ENCODE measurements at regions not wholly inside any gene's neighbourhood (a gene's known extent, or its start where the extent isn't known, plus 50 kb on each side); places are given as distances from the start of the nearest gene placed in this dataset.

DNA sequence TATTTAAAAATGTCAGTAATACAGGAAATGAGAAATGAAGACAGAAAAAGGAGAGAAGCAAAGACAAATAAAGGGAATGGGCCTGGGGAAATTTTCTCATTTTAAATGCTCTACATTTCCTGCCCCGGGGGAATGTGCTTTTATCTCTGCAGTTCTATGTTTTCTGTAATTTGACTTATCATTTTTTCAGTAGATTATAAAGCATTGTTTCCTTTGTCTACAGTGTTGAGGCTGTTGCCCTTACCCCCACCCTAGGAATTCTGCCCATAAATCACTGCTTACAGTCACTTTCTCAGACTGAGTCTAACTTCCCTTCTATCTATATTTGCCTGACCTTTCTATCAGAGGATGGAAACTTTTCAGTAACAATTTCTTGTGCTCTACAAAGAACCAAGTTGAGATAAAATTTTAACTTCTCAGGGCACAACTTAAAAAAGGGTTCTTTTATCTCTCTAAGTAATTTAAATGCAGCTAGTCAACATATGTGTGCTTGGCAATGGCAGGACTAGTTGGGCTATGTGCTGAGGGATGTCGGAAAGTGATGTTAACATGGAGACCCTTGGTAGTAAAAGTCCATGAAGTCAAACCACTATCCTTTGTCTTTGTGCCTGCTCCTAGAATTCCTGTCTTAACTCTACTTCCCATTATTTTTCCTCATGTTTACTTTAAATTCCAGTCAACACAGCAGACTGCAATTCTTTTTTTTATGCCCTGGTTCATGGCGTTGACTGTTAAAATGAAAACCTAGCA, 146.5 kb upstream of the MMADHC start (continued):
- TF ChIP-seq GATA2 (CRISPR knock-in tag; IDR thresholded peaks at IDR 0.05) (no peak), YY1 (IDR thresholded peaks at IDR 0.05; ENCODE audit: low read depth) (no peak), EZH2phosphoT487 (IDR thresholded peaks at IDR 0.05; ENCODE audit: borderline replicate concordance, low read depth) (no peak), TCF12 (IDR thresholded peaks at IDR 0.05) (peak; percentile 68), NRF1 (IDR thresholded peaks at IDR 0.05; ENCODE audit: low read depth, low read length) (no peak), TEAD4 (IDR thresholded peaks at IDR 0.05; ENCODE audit: borderline replicate concordance, insufficient read depth) (peak; percentile 77; the same call in 1 of the 2 replicates), TAF1 (IDR thresholded peaks at IDR 0.05; ENCODE audit: borderline replicate concordance, low read depth, low read length) (no peak), SIN3A (IDR thresholded peaks at IDR 0.05; ENCODE audit: borderline replicate concordance, low read depth, low read length) (no peak), MEF2A (IDR thresholded peaks at IDR 0.05; ENCODE audit: borderline replicate concordance, low read depth) (no peak), POLR2AphosphoS5 (IDR thresholded peaks at IDR 0.05; ENCODE audit: low read depth, low read length) (no peak), JUND (IDR thresholded peaks at IDR 0.05) (0 out of 2 replicates have a peak, but pooled peaks have one; percentile 30), FOXJ3 (CRISPR knock-in tag; IDR thresholded peaks at IDR 0.05) (no peak), NFIC (IDR thresholded peaks at IDR 0.05; ENCODE audit: borderline replicate concordance) (no peak), FOXM1 (IDR thresholded peaks at IDR 0.05; ENCODE audit: low read depth) (no peak)
- TF ChIP-seq, protein P1, sequence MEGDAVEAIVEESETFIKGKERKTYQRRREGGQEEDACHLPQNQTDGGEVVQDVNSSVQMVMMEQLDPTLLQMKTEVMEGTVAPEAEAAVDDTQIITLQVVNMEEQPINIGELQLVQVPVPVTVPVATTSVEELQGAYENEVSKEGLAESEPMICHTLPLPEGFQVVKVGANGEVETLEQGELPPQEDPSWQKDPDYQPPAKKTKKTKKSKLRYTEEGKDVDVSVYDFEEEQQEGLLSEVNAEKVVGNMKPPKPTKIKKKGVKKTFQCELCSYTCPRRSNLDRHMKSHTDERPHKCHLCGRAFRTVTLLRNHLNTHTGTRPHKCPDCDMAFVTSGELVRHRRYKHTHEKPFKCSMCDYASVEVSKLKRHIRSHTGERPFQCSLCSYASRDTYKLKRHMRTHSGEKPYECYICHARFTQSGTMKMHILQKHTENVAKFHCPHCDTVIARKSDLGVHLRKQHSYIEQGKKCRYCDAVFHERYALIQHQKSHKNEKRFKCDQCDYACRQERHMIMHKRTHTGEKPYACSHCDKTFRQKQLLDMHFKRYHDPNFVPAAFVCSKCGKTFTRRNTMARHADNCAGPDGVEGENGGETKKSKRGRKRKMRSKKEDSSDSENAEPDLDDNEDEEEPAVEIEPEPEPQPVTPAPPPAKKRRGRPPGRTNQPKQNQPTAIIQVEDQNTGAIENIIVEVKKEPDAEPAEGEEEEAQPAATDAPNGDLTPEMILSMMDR (IDR thresholded peaks at IDR 0.05), result no peak
- TF ChIP-seq, protein P2, sequence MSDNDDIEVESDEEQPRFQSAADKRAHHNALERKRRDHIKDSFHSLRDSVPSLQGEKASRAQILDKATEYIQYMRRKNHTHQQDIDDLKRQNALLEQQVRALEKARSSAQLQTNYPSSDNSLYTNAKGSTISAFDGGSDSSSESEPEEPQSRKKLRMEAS (IDR thresholded peaks at IDR 0.05; ENCODE audit: low read depth), result no peak
- TF ChIP-seq, protein P3, sequence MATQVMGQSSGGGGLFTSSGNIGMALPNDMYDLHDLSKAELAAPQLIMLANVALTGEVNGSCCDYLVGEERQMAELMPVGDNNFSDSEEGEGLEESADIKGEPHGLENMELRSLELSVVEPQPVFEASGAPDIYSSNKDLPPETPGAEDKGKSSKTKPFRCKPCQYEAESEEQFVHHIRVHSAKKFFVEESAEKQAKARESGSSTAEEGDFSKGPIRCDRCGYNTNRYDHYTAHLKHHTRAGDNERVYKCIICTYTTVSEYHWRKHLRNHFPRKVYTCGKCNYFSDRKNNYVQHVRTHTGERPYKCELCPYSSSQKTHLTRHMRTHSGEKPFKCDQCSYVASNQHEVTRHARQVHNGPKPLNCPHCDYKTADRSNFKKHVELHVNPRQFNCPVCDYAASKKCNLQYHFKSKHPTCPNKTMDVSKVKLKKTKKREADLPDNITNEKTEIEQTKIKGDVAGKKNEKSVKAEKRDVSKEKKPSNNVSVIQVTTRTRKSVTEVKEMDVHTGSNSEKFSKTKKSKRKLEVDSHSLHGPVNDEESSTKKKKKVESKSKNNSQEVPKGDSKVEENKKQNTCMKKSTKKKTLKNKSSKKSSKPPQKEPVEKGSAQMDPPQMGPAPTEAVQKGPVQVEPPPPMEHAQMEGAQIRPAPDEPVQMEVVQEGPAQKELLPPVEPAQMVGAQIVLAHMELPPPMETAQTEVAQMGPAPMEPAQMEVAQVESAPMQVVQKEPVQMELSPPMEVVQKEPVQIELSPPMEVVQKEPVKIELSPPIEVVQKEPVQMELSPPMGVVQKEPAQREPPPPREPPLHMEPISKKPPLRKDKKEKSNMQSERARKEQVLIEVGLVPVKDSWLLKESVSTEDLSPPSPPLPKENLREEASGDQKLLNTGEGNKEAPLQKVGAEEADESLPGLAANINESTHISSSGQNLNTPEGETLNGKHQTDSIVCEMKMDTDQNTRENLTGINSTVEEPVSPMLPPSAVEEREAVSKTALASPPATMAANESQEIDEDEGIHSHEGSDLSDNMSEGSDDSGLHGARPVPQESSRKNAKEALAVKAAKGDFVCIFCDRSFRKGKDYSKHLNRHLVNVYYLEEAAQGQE (IDR thresholded peaks at IDR 0.05; ENCODE audit: low read depth, low read length), result no peak
- TF ChIP-seq, protein P4, sequence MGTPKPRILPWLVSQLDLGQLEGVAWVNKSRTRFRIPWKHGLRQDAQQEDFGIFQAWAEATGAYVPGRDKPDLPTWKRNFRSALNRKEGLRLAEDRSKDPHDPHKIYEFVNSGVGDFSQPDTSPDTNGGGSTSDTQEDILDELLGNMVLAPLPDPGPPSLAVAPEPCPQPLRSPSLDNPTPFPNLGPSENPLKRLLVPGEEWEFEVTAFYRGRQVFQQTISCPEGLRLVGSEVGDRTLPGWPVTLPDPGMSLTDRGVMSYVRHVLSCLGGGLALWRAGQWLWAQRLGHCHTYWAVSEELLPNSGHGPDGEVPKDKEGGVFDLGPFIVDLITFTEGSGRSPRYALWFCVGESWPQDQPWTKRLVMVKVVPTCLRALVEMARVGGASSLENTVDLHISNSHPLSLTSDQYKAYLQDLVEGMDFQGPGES (IDR thresholded peaks at IDR 0.05; ENCODE audit: low read depth, low read length), result no peak
